ENCODE measurements at regions not wholly inside any gene's neighbourhood (a gene's known extent, or its start where the extent isn't known, plus 50 kb on each side); places are given as distances from the start of the nearest gene placed in this dataset.

GRCh38 chr19:30873691-30874090 lies 475.5 kb downstream of the TSHZ3 start:
- Mint-ChIP-seq H3K4me3 (no peak overlapping the region), H3K4me1 (ENCODE audit: low read depth) (no peaks in the 10 kb centered on the region)

GRCh38 chr19:30873003-30873402 lies 476.2 kb downstream of the TSHZ3 start:
- Mint-ChIP-seq H3K4me3 (no peak overlapping the region), H3K4me1 (ENCODE audit: low read depth) (no peaks in the 10 kb centered on the region), H3K36me3 (no peaks in the 10 kb centered on the region), H3K27me3 (peaks cover 3% of the 10 kb centered on the region), H3K27ac (no peak overlapping the region), H3K9me3 (ENCODE audit: low read depth) (no peaks in the 10 kb centered on the region)

More at GRCh38 chr19:30873691-30874090, 475.5 kb downstream of the TSHZ3 start:
- H3K27ac Mint-ChIP-seq: no peak overlapping the region
- H3K9me3 Mint-ChIP-seq (ENCODE audit: low read depth): no peaks in the 10 kb centered on the region
- H3K27me3 Mint-ChIP-seq: peaks cover 3% of the 10 kb centered on the region
- H3K36me3 Mint-ChIP-seq: no peaks in the 10 kb centered on the region

- Mint-ChIP-seq H3K4me1 (ENCODE audit: low read depth) (no peaks in the 10 kb centered on the region), H3K4me3 (no peak overlapping the region), H3K9me3 (ENCODE audit: low read depth) (no peaks in the 10 kb centered on the region), H3K27me3 (peaks cover 3% of the 10 kb centered on the region), H3K36me3 (no peaks in the 10 kb centered on the region), H3K27ac (no peak overlapping the region)
Observed at GRCh38 chr19:30871979-30872378, 477.3 kb downstream of the TSHZ3 start.

GRCh38 chr19:30870876-30871275 lies 478.4 kb downstream of the TSHZ3 start:
- Mint-ChIP-seq H3K9me3 (ENCODE audit: low read depth) (no peaks in the 10 kb centered on the region), H3K27ac (no peak overlapping the region), H3K4me1 (ENCODE audit: low read depth) (no peaks in the 10 kb centered on the region), H3K27me3 (peaks cover 3% of the 10 kb centered on the region), H3K36me3 (no peaks in the 10 kb centered on the region), H3K4me3 (no peak overlapping the region)

GRCh38 chr19:30865511-30865910 lies 483.7 kb downstream of the TSHZ3 start:
- Mint-ChIP-seq H3K4me3 (no peak overlapping the region), H3K27ac (no peak overlapping the region), H3K27me3 (peaks cover 17% of the 10 kb centered on the region), H3K4me1 (ENCODE audit: low read depth) (no peaks in the 10 kb centered on the region), H3K9me3 (ENCODE audit: low read depth) (no peaks in the 10 kb centered on the region), H3K36me3 (no peaks in the 10 kb centered on the region)

- H3K4me3 Mint-ChIP-seq: no peak overlapping the region
- no peaks in the 10 kb centered on the region for H3K9me3 Mint-ChIP-seq (ENCODE audit: low read depth)
- no peaks in the 10 kb centered on the region for H3K4me1 Mint-ChIP-seq (ENCODE audit: low read depth)
- no peaks in the 10 kb centered on the region for H3K36me3 Mint-ChIP-seq
- H3K27ac Mint-ChIP-seq: no peak overlapping the region
- peaks cover 17% of the 10 kb centered on the region for H3K27me3 Mint-ChIP-seq
Observed at GRCh38 chr19:30864391-30865215, 484.6 kb downstream of the TSHZ3 start.

GRCh38 chr19:30862876-30863275 lies 486.4 kb downstream of the TSHZ3 start:
- peaks cover 17% of the 10 kb centered on the region for H3K27me3 Mint-ChIP-seq
- H3K4me1 Mint-ChIP-seq (ENCODE audit: low read depth): no peaks in the 10 kb centered on the region
- no peak overlapping the region for H3K4me3 Mint-ChIP-seq
- no peak overlapping the region for H3K27ac Mint-ChIP-seq
- no peaks in the 10 kb centered on the region for H3K9me3 Mint-ChIP-seq (ENCODE audit: low read depth)
- no peaks in the 10 kb centered on the region for H3K36me3 Mint-ChIP-seq

GRCh38 chr19:30861919-30862318 lies 487.3 kb downstream of the TSHZ3 start:
- Mint-ChIP-seq H3K36me3 (no peaks in the 10 kb centered on the region), H3K27ac (no peak overlapping the region), H3K27me3 (peaks cover 17% of the 10 kb centered on the region), H3K4me3 (no peak overlapping the region), H3K4me1 (ENCODE audit: low read depth) (no peaks in the 10 kb centered on the region), H3K9me3 (ENCODE audit: low read depth) (no peaks in the 10 kb centered on the region)

GRCh38 chr19:30857966-30858490 lies 485.8 kb downstream of the ZNF536 start:
- Mint-ChIP-seq H3K27me3 (peaks cover 13% of the 10 kb centered on the region), H3K27ac (no peak overlapping the region), H3K4me1 (ENCODE audit: low read depth) (no peaks in the 10 kb centered on the region), H3K9me3 (ENCODE audit: low read depth) (no peaks in the 10 kb centered on the region), H3K36me3 (no peaks in the 10 kb centered on the region), H3K4me3 (no peak overlapping the region)

GRCh38 chr19:30857388-30857787 lies 485.2 kb downstream of the ZNF536 start:
- no peak overlapping the region for H3K27ac Mint-ChIP-seq
- peaks cover 9% of the 10 kb centered on the region for H3K27me3 Mint-ChIP-seq
- H3K4me1 Mint-ChIP-seq (ENCODE audit: low read depth): no peaks in the 10 kb centered on the region
- H3K4me3 Mint-ChIP-seq: no peak overlapping the region
- H3K36me3 Mint-ChIP-seq: no peaks in the 10 kb centered on the region
- H3K9me3 Mint-ChIP-seq (ENCODE audit: low read depth): no peaks in the 10 kb centered on the region

- peaks cover 9% of the 10 kb centered on the region for H3K27me3 Mint-ChIP-seq
- H3K4me3 Mint-ChIP-seq: no peak overlapping the region
- no peak overlapping the region for H3K27ac Mint-ChIP-seq
- H3K4me1 Mint-ChIP-seq (ENCODE audit: low read depth): no peaks in the 10 kb centered on the region
- H3K9me3 Mint-ChIP-seq (ENCODE audit: low read depth): no peaks in the 10 kb centered on the region
- H3K36me3 Mint-ChIP-seq: no peaks in the 10 kb centered on the region
Observed at GRCh38 chr19:30856786-30857185, 484.6 kb downstream of the ZNF536 start.

- Mint-ChIP-seq H3K9me3 (ENCODE audit: low read depth) (no peaks in the 10 kb centered on the region), H3K4me1 (ENCODE audit: low read depth) (no peaks in the 10 kb centered on the region), H3K4me3 (no peak overlapping the region), H3K27ac (no peak overlapping the region), H3K27me3 (peaks cover 6% of the 10 kb centered on the region), H3K36me3 (no peaks in the 10 kb centered on the region)
Observed at GRCh38 chr19:30856376-30856775, 484.2 kb downstream of the ZNF536 start.

- peaks cover 2% of the 10 kb centered on the region for H3K27me3 Mint-ChIP-seq
- H3K27ac Mint-ChIP-seq: no peak overlapping the region
- no peaks in the 10 kb centered on the region for H3K36me3 Mint-ChIP-seq
- H3K9me3 Mint-ChIP-seq (ENCODE audit: low read depth): no peaks in the 10 kb centered on the region
- no peaks in the 10 kb centered on the region for H3K4me1 Mint-ChIP-seq (ENCODE audit: low read depth)
- H3K4me3 Mint-ChIP-seq: no peak overlapping the region
Observed at GRCh38 chr19:30855442-30855841, 483.3 kb downstream of the ZNF536 start.

- Mint-ChIP-seq H3K9me3 (ENCODE audit: low read depth) (no peaks in the 10 kb centered on the region), H3K27me3 (peaks cover 2% of the 10 kb centered on the region)
Observed at GRCh38 chr19:30854661-30855060, 482.5 kb downstream of the ZNF536 start.

GRCh38 chr19:30854207-30854606 lies 482.0 kb downstream of the ZNF536 start:
- H3K4me1 Mint-ChIP-seq (ENCODE audit: low read depth): no peaks in the 10 kb centered on the region
- H3K4me3 Mint-ChIP-seq: no peak overlapping the region
- H3K9me3 Mint-ChIP-seq (ENCODE audit: low read depth): no peaks in the 10 kb centered on the region
- H3K27me3 Mint-ChIP-seq: peaks cover 2% of the 10 kb centered on the region
- H3K27ac Mint-ChIP-seq: no peak overlapping the region
- no peaks in the 10 kb centered on the region for H3K36me3 Mint-ChIP-seq

More at GRCh38 chr19:30854661-30855060, 482.5 kb downstream of the ZNF536 start:
- Mint-ChIP-seq H3K36me3 (no peaks in the 10 kb centered on the region), H3K4me1 (ENCODE audit: low read depth) (no peaks in the 10 kb centered on the region), H3K27ac (no peak overlapping the region), H3K4me3 (no peak overlapping the region)

GRCh38 chr19:30853036-30853435 lies 480.9 kb downstream of the ZNF536 start:
- Mint-ChIP-seq H3K4me3 (no peak overlapping the region), H3K27me3 (peaks cover 2% of the 10 kb centered on the region), H3K36me3 (no peaks in the 10 kb centered on the region), H3K9me3 (ENCODE audit: low read depth) (no peaks in the 10 kb centered on the region), H3K27ac (no peak overlapping the region), H3K4me1 (ENCODE audit: low read depth) (no peaks in the 10 kb centered on the region)

All from activated naive CD8-positive, alpha-beta T cell (primary cell).